Stimulated activated CD8-positive, alpha-beta memory T cell treated with anti-CD3 and anti-CD28 coated beads, Interleukin-4, amount 100 ng/mL, for 24 hours (primary cell): ENCODE measurements at regions not wholly inside any gene's neighbourhood (a gene's known extent, or its start where the extent isn't known, plus 50 kb on each side); places are given as distances from the start of the nearest gene placed in this dataset.

Experiments
- DNase-seq: peaks from one replicate; pipeline ENCODE4 v3.0.0-alpha.2; 2020; ENCODE audit warnings: low read depth

DNA sequence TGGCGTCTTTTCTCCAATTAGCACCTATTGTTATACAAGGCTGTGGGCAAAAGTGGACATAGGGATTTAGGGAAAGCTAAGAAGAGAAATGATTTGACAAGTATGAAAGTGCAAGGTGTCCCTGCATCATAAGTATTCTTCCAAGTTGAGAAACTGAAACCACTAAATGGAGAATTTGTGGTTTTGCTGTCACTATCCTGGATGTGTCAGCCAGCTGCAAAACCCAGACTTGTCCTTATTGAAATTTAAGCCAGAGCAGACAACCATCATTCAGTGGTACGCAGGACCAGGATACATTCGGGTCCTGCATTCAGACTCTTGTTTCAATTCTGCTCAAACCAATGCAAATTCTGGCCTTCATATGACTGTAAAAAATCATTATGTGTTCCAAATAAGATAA is 384.8 kb upstream of the TGFBR2 start:
- DNase-seq, result no peak

DNA sequence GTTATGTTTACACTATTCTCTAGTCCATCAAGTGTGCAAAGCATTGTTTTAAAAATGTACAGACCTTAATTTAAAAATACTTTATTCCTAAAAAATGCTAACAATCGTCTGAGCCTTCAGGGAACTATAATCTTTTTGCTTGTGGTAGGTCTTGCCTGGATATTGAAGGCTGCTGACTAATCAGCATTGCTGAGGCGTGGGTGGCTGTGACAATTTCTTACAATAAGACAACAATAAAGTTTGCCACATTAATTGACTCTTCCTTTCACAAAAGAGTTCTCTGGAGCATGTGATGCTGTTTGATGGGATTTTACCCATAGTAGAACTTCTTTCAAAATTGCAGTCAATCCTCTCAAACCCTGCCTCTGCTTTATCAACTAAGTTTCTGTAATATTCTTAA is 384.0 kb upstream of the TGFBR2 start:
- no peak for DNase-seq

DNA sequence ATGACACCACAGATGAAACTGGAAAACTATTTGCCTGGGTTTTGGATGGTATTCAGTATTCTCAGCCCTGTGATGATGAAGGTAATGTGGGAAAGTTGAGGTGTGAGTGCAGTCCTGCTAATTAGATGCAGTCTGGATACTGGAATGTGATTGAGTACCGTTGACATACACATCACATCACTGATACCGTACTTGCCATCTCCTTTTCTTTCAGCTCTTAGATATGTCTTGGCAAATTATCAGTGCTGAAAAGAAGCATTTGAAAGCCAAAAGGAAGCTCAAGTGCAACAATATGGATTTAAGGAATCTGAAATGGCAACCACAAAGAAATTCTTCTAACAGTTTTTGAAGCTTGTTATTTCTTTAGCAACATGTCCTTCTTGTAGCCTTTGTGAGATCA is 381.4 kb upstream of the TGFBR2 start:
- no peak for DNase-seq

DNA sequence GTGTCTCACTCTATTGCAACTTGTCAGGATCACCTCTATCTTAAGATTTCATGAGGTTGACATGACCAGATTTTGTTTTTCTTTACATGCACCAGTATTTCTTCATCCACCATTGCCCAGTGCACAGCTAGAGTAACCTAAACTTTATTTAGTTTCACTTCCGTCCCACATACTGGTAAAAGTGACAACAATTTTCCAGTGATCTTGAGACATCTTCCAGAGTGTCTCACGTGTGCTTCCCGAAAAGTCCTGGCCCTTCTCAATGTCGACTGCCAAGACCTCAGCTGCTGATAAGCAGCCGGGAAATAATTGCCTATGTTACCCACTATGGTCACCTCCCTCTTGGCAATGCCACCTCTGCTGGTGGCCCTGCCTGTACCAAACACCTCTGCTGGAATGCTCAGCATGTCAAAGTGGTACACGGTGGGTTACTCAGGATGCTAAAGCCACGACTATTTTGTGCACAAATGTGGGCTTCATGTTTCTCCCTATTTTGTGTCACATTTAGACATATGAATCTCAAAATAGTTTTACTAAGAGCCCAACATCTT is 379.7 kb upstream of the TGFBR2 start:
- no peak for DNase-seq

DNA sequence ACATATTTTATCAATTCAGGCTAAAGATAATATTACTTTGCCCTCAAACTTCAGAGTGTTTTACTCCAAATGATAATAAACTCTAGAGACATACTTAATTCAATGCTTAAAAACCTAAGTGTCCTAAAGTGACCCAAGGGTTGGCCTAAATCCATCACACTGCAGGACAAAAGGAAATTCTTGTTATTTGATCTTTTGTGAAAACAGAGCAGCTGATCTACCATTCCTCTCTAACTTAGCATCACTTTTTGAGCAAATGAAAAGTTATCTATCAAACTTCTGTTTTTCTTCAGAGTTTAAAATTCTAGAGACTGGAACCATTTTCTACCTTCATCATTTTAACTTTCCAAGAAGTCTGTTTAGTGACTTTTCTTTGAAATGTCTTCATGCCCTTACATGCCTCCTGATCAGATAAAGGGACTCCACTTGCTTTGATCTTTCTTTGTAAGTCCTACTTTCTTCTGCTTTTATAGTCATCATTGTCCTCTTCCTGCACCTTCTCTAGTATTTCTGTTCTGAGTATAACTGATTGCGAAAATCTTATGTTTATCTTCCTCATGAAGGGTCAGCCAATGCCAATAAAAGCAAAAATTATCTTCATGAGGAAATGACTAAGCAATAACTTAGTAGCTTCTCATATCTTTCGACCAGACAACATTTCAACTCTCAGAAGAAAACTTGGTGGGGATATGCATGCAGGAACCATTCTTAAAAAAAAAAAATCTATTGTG is 378.7 kb upstream of the TGFBR2 start:
- no peak for DNase-seq

DNA sequence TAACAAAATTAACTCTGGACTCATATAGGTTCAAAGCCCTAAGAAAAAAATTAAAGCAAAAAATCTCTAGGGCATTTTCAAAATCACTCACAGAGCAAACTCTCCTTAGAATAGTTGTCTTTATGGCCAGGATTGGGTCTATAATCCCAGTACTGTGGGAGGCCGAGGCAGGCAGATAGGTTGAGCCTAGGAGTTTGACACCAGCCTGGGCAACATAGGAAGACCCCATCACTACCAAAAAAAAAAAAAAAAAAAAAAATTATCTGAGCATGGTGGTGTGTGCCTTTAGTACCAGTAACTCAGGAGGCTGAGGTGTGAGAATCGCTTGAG is 378.1 kb upstream of the TGFBR2 start:
- DNase-seq, result no peak

DNA sequence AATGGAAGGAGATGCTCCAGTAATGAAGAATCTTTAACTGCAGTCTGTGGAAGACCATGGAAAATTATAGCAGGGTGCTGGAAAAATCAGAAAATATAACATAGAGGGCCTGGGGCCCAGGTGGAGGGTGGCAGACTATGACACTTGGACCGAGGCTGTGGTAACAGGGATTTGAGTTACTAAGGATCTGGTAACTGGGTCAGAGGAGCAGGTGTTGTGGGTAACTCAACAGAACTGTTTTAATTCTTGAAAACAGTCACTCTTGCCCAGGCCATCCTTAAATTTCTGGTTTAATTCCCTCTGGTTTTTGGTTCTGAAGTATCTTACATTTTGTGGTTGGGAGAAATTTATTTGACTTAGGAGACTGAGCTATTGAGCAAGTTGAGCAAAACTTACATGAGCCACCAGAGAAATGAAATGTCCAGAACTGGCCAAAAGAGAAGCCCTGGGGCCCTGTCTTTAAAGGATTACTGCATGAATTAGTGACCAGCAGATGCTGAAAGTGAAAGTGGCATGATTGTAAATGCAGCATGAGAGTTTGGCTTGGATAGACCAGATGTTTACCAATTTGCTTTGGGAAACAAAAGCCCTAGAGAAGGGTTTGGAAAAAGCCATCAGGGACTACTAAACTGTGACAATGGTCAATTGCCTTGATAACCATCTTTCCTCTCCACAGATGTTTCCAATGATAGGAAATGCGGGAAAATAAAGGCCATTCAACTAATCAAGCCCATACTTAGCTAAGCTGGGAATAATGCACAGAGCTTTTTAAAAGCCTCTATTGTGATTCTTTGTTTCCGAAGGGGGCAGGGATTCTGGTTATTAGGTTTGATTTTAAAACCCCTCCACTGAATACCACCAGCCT is 374.9 kb upstream of the TGFBR2 start:
- DNase-seq, result no peak

DNA sequence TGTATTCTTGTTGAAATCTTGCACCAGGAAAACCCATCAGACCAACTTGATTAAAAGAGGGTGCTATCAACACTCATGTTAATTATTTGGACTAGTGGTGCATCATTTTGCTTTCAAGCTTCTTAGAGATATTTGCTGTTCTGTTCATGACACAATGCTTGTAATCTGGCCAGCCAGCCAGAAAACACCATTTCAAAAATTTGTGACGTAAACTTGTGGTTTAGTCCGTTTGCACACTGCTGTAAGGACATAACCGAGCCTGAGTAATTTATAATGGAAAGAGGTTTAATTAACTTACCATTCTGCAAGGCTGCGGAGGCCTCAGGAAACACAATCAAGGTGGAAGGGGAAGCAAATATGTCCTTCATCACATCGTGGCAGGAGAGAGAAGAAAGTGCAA is 374.3 kb upstream of the TGFBR2 start:
- DNase-seq, result no peak

DNA sequence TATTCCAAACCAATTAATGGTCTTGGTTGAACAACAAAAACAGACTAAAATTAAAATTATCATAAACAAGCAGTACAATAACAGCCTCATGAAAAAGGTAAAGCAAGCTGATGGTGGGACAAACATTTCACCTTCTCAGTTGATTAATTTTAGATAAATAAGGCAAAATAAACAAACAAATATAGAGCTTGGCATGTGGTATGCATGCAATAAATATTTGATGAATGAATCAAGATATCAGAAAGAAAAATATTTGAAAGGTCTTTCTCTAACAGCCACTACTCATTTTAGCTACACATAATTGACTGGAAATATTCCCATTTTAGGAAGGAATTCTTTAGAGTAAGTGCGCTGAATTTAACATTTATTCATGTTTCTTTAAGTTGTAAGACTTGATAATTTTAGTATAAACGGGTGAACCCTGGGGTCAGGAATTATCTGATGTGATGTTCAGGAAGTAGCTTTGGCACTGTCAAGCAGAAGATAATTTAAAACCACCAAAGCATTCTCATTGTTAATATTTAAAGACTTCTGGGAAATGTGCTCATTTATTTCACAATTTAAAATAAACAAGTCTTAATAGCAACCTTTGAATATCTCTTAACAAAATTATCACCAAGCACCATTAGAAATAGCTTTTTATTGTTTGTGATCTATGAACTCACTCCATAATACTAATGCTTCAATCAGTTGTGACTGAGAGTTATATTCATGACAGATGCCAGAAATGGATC is 372.3 kb upstream of the TGFBR2 start:
- no peak for DNase-seq

DNA sequence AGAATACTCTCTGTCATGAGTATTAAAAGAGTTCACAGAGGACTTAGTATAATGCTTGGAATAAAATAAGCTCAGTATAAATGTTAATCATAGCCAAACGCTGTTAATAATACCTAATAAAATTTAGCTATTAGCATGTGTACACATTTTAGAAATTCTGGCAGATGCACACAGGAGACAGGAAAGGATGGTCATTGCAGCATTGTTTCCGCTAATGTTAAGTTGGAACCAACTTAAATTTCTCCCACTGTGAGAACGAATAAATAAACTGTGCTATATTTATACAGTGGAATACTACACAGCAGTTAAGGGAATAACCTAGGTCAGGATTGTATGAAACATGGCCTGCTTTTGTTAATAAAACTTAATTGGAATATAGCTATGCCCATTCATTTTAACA is 370.4 kb upstream of the TGFBR2 start:
- DNase-seq, result no peak

DNA sequence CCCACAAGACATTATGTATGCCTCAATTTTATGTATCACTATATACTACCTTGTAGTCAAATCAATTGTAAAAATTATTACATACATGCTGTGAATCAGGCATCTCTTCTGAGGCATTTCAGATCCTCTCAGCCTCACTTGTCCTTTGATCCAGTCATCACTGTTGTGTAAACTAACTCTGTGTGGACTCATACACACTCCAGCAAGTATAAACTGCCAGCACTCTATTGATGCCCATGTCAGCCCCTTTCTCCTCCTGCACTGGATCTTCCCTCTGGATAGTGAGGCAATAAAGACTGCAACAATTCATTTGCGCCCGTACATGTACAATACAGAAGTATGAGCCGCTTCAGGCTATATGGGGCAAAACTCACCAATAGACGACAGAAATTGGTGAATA is 364.7 kb upstream of the TGFBR2 start:
- no peak for DNase-seq

DNA sequence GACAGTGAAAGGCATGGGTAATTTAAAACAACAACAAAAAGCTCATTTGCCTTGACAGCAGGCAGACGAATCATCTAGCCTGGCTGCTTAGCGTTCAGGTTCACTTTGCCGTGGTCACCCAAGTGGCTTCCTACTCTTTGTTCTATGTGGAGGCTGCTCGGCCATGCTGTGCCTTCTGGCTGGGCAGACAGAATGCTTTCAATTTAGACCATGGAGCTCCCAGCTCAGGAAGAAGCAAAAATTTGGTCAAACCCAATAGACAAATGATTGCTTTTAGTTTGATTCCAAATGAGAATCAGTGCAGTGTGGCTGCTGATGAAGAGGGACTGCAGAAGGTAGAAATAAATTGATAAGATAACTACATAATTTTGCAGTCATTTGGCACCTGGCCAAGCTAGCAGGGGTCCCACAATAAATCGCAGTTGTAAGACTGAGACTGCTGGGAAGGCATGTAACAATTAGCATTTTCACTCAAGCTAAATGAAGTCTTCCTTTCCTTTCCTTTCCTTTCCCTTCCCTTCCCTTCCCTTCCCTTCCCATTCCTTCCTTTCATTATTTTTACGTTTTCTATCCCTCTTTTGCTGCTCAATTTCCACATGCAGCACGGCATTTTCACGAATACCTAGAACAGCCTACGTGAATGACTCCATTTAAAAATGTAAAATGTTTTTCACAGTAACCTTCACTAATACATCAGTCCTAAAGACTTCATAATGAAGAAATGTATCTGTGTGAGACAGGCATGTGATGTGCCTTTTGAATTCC is 360.4 kb upstream of the TGFBR2 start:
- DNase-seq, result no peak

DNA sequence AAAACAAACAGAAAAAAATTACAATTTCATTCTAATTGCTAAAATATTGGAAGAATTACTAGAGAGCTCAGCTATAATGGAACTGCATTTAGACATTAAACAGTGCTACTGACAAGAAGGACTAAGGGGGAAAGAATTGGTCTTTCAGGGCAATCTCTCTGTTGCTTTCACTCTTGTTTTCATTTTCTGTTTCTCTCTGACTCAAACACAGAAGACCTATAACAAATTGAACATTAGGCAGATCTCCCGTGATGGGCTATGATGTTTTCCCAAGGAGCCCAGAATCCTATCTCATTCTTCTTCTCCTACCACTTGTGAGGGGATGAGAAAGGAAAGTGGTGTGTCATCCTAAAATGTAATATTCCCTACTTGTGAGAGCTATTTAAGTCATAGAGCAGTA is 358.0 kb upstream of the TGFBR2 start:
- no peak for DNase-seq

DNA sequence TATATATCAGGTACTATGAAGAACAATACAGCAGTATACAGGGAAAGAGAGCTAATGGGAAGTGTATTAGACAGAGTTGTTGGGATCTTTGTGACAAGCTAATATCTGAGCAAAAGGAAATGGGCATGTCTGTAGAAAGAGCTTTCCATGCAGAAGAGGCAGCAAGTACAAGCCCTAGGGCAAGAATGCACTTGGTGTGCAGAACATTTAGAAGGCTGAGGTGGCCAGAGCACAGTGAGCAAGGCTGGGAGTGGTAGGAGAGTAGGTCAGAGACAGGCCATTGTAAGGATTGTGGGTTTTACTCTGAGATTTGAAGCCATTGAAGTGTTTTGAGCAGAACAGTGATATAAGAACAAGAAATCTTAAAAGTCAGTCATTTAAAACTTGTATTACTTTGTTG is 353.9 kb upstream of the TGFBR2 start:
- DNase-seq, result no peak

DNA sequence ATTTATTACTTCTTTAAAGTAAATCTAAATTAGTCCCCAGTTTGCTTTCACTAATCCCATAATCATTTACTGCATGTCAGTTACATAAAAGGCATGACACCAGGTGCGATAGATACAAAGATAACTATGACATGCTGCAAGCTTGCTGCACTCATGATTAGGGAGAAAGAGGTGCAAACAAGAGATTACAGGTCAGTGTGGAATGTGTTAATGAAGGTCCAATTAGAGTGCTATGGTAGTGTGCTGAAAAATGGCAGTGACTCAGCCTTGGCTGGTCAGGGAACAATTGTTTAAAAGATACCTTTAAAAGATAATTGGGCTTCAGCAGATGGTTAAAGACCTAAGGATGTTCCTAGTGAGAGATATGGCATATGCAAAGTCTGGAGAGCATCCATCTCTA is 352.6 kb upstream of the TGFBR2 start:
- no peak for DNase-seq

DNA sequence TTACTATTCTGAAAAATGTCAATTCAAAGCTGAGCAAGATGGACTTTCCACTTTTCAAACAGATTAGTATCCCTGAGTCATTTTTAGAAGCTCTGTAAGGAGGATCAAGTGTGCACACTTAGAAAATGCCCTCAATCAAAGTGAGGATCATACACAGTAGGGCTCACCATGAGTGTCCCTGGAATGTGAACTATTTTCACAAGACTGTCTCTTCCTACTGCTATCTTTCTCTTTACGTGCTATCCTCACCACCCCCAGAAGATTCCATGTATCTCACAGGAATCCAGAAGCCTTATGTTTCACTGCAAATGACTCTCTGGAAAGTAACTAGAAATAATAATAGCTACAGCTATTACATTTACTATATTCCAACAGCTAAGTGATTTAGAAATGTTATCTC is 349.9 kb upstream of the TGFBR2 start:
- no peak for DNase-seq

DNA sequence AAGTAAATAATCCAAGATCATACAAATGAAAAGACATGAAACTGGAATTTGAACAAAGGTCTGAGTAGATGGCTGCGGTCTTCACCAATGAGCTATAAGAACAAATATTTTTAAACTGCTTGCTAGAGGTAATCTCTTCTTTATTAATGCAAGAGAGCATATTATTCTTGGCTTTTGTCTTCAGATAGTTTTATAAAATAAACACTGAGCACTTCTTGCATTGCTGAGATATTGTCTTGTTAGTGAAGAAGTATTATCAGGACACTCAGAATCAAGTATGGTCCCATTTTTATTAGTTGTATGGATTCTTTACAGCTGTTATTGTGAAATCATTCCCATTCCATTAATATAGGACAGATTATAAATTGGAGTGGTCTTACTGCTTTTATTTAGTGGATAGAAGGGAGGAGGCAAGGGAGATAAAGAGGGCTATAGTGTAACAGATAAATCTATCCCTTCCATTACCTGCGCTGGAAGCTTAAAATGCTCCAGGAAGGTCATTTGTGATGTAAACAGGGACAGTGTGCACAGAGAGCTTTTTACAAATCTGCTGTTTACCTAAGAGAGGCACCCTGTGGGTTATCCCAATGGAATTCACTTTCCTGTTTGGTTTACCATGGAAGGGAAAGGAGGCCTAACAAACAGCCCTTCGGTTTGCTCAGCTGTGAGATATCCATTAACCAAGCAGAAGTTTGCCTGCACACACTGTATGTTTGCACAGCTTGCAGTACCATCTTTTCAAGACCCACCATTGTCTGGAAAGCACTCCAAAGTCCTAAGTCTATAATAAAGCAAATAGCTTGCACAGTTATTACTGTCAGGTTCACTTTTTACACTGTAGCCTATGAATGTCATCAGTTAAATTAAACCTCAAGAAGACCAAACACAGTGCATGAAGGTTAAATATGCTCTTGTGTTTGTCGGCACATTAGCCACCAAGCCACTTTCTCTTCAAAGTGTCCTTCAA is 347.7 kb upstream of the TGFBR2 start:
- no peak for DNase-seq

DNA sequence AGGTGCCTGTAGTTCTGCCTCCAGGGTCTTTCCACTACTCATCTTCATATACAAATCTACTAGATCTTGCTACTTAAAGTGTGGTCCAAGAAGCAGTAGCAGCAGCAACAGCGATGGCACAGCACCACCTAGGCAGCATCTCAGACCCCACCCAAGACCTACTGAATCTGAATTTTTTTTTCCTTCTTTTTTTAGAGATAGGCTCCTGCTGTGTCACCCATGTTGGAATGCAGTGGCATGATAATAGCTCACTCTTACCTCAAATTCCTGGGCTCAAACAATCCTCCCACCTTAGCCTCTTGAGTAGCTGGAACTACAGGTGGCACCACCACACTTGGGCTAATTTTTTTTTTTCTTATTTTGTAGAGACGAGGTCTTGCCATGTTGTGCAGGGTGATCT is 346.7 kb upstream of the TGFBR2 start:
- DNase-seq, result no peak

DNA sequence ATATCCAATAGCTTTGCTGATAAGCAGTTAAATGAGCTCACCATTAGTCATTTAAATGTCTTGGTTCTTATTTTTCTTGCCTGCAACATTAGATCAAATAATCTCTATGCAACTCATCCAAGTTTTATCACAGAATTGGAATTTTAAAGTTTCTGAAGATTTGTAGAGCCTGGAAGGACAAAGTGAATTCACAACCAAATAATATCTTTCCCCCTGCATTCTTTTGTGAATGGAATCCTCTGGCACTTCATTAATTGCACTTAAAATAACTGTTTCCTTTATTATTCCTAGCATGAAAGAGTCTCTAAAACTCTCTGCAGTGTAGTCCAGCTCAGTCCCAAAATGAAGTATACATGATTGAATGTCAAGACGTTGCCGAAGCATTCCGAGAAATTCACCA is 345.6 kb upstream of the TGFBR2 start:
- no peak for DNase-seq

DNA sequence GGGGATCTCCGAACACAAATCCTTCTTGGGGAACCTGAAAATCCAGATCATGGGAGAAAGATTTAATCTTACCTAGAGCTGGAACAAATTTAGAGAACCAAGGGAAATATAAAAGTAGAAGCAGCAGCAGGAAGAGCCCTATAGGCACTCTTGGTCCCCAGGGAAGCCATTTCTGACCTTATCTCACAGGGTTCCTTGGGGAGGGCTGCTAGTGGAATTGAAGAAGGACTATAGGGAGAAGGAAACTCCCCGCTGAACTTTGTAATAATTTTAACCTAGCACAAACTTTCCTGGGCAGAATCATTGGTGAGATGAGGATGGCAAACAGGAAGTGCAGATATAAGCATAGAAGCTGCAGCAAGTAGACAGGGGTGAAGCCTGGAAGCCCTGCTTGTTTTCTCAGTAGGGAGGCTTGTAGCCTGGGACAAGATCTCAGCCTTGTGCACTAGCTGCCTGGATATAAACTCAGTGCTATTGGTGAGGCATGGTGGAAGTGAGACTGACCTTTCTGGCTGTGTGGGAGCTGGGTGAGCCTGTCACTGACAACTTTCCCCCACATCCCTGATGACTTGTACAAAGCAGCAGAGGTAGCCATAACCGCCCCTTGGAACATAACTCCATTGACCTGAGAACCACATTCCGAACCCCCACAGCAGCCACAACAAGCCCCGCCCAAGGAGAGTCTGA is 343.0 kb upstream of the TGFBR2 start:
- no peak for DNase-seq
